ENCODE measurements at regions not wholly inside any gene's neighbourhood (a gene's known extent, or its start where the extent isn't known, plus 50 kb on each side); places are given as distances from the start of the nearest gene placed in this dataset.

- H3K4me3 Mint-ChIP-seq, result no peak overlapping the region
- H2BK5ac ChIP-seq (ENCODE audit: insufficient read length, low read length), result no peak overlapping the region
- no peak overlapping the region for H3T11ph ChIP-seq (ENCODE audit: low read length)
- TF ChIP-seq CTCF (conservative IDR thresholded peaks at IDR 0.05), result no peak
- no peaks in the 10 kb centered on the region for H3K27me3 ChIP-seq (ENCODE audit: insufficient read depth, low read length)
- no peak overlapping the region for H2BK15ac ChIP-seq (ENCODE audit: low read depth, low read length)
- H3K9me3 ChIP-seq (ENCODE audit: control insufficient read depth, low read depth, low read length), result no peaks in the 10 kb centered on the region
- H4K8ac ChIP-seq (replicated peaks; ENCODE audit: insufficient read length, low read depth, low read length), result no peak overlapping the region
- H3K4ac ChIP-seq (ENCODE audit: low read depth, low read length), result no peak overlapping the region
- H2BK120ac ChIP-seq (ENCODE audit: low read depth, low read length, poor library complexity, severe bottlenecking), result no peak overlapping the region
- WGBS (ENCODE audit: extremely low coverage, insufficient read length, low lambda C conversion rate), result no CpG with 5 or more reads among the region's 9 CpGs
- no peaks in the 10 kb centered on the region for H4K20me1 ChIP-seq (ENCODE audit: control insufficient read depth, insufficient read depth, insufficient read length)
- H2AK5ac ChIP-seq (ENCODE audit: insufficient read length, low read length), result no peak overlapping the region
- no peak overlapping the region for H4K5ac ChIP-seq (ENCODE audit: insufficient read length, low read depth, low read length)
- no peaks in the 10 kb centered on the region for H3K79me2 ChIP-seq (ENCODE audit: insufficient read depth, low read length)
- no peak overlapping the region for H3K14ac ChIP-seq (ENCODE audit: insufficient read depth, low read length)
- H3K27ac Mint-ChIP-seq, result no peak overlapping the region
- H3K4me1 ChIP-seq (ENCODE audit: insufficient read depth, low read length), result 0 out of 2 replicates have a peak, but pooled peaks cover 1% of the 10 kb centered on the region
- no peak overlapping the region for H3K18ac ChIP-seq (ENCODE audit: insufficient read length, low read depth, low read length)
- H3K4me1 Mint-ChIP-seq, result peaks cover 12 to 14% of the 10 kb centered on the region in 2 experiments
- no peak overlapping the region for H3K23ac ChIP-seq (ENCODE audit: insufficient read length, low read depth, low read length)
- H3K36me3 Mint-ChIP-seq (ENCODE audit: insufficient read depth in 1 of 3, low read depth in 3 of 3), result no peaks in the 10 kb centered on the region; a peak in 1 of 7 replicates
- H2AFZ ChIP-seq (ENCODE audit: low read length), result no peak overlapping the region
- H3K56ac ChIP-seq (ENCODE audit: insufficient read length, low read depth, low read length), result no peak overlapping the region
- H3K27me3 Mint-ChIP-seq (ENCODE audit: low read depth), result no peaks in the 10 kb centered on the region; the same call in 1 of the 2 replicates
- H2BK12ac ChIP-seq (ENCODE audit: insufficient read length, low read depth, low read length), result no peak overlapping the region
- no peaks in the 10 kb centered on the region for H3K79me1 ChIP-seq (ENCODE audit: insufficient read depth, low read depth, low read length, poor library complexity, severe bottlenecking)
- no peaks in the 10 kb centered on the region for H3K23me2 ChIP-seq (ENCODE audit: insufficient read length, low read depth, low read length, poor library complexity, severe bottlenecking)
- no peak overlapping the region for H3K27ac ChIP-seq (ENCODE audit: insufficient read length, low read depth, low read length)
- H4K91ac ChIP-seq (ENCODE audit: insufficient read length, low read depth, low read length), result no peak overlapping the region
- peak; percentile 13 for DNase-seq
- no peak overlapping the region for H3K4me2 ChIP-seq (ENCODE audit: insufficient read depth, insufficient read length, low read length)
- peaks cover 4 to 7% of the 10 kb centered on the region in 2 experiments; a peak in 3 of 5 replicates for H3K9me3 Mint-ChIP-seq
- no peak overlapping the region for H2BK20ac ChIP-seq (ENCODE audit: low read depth, low read length, poor library complexity, severe bottlenecking)
- no peak overlapping the region for H3K9ac ChIP-seq (ENCODE audit: extremely low read depth, insufficient read length, low read length)
Observed at GRCh38 chr6:44525761-44526351, 138.3 kb downstream of the CDC5L start.

Data from H9 (cell line).